ENCODE measurements at regions not wholly inside any gene's neighbourhood (a gene's known extent, or its start where the extent isn't known, plus 50 kb on each side); places are given as distances from the start of the nearest gene placed in this dataset. TPM values are rescaled to one million over a fixed set of nuclear protein-coding genes. Genes with fewer than 3 reads are reported as not detected.

- H3K36me3 ChIP-seq (replicated peaks in 1 of 2; ENCODE audit: control extremely low read depth in 1 of 2, control insufficient read depth in 1 of 2, extremely low read depth in 1 of 2, insufficient read depth in 2 of 2, low read length in 1 of 2), result no peaks in the 10 kb centered on the region
- Mint-ChIP-seq H3K4me3 (no peak overlapping the region), H3K9me3 (ENCODE audit: insufficient read depth) (peaks cover 3% of the 10 kb centered on the region), H3K27me3 (no peaks in the 10 kb centered on the region), H3K27ac (no peak overlapping the region), H3K4me1 (no peaks in the 10 kb centered on the region)
- POLR2A ChIA-PET, result no interaction called here
- CTCF ChIA-PET, result no interaction called here
- no peaks in the 10 kb centered on the region for H3K4me1 ChIP-seq (ENCODE audit: control insufficient read depth in 2 of 2, insufficient read depth in 2 of 2, low read length in 2 of 2)
- no peak for DNase-seq
- H3K27ac ChIP-seq (ENCODE audit: low read length in 2 of 2), result no peak overlapping the region
- TF ChIP-seq CTCF (IDR thresholded peaks at IDR 0.05), result no peak
- TF ChIP-seq EZH2 (IDR thresholded peaks at IDR 0.05; ENCODE audit: borderline replicate concordance, insufficient read depth, low read depth, low read length, poor library complexity, severe bottlenecking), result no peak
- H3K79me2 ChIP-seq (ENCODE audit: control insufficient read depth, insufficient read depth, low read length), result no peaks in the 10 kb centered on the region
- H2AFZ ChIP-seq (ENCODE audit: insufficient read depth, low read depth, low read length, poor library complexity, severe bottlenecking), result no peak overlapping the region
- H3K4me3 ChIP-seq (ENCODE audit: control extremely low read depth in 1 of 5, extremely low read depth in 1 of 5, insufficient read depth in 1 of 5, low read depth in 2 of 5, low read length in 4 of 5), result no peak overlapping the region
- H3K9ac ChIP-seq (ENCODE audit: low read length), result no peak overlapping the region
- H3K27me3 ChIP-seq (replicated peaks in 1 of 4; ENCODE audit: control extremely low read depth in 1 of 4, control insufficient read depth in 3 of 4, insufficient read depth in 4 of 4, low read length in 3 of 4), result no peaks in the 10 kb centered on the region
- H3K9me3 ChIP-seq (ENCODE audit: control extremely low read depth in 1 of 3, control insufficient read depth in 2 of 3, insufficient read depth in 1 of 3, low read length in 2 of 3), result no peaks in the 10 kb centered on the region
- ATAC-seq (ENCODE audit: low read depth), result no peak
- H3K4me2 ChIP-seq (replicated peaks; ENCODE audit: low read depth, low read length, poor library complexity, severe bottlenecking), result no peak overlapping the region
- no peaks in the 10 kb centered on the region for H4K20me1 ChIP-seq (ENCODE audit: control insufficient read depth, insufficient read depth, low read length, poor library complexity, severe bottlenecking)
- intact Hi-C loops (cut with micrococcal nuclease), result no loop called here
Measured at GRCh38 chr1:237959838-237960237, 69.1 kb upstream of the ZP4 start.

GRCh38 chr1:237953238-237953637 is 62.5 kb upstream of the ZP4 start:
- Histone ChIP-seq H4K20me1 (ENCODE audit: control insufficient read depth, insufficient read depth, low read length, poor library complexity, severe bottlenecking) (no peaks in the 10 kb centered on the region), H3K4me3 (ENCODE audit: control extremely low read depth in 1 of 5, extremely low read depth in 1 of 5, insufficient read depth in 1 of 5, low read depth in 2 of 5, low read length in 4 of 5) (no peak overlapping the region), H3K79me2 (ENCODE audit: control insufficient read depth, insufficient read depth, low read length) (no peaks in the 10 kb centered on the region), H3K27me3 (replicated peaks in 1 of 4; ENCODE audit: control extremely low read depth in 1 of 4, control insufficient read depth in 3 of 4, insufficient read depth in 4 of 4, low read length in 3 of 4) (no peaks in the 10 kb centered on the region), H3K27ac (ENCODE audit: low read length in 2 of 2) (no peak overlapping the region), H3K9ac (ENCODE audit: low read length) (no peak overlapping the region), H3K36me3 (replicated peaks in 1 of 2; ENCODE audit: control extremely low read depth in 1 of 2, control insufficient read depth in 1 of 2, extremely low read depth in 1 of 2, insufficient read depth in 2 of 2, low read length in 1 of 2) (no peaks in the 10 kb centered on the region), H2AFZ (ENCODE audit: insufficient read depth, low read depth, low read length, poor library complexity, severe bottlenecking) (no peak overlapping the region), H3K4me1 (ENCODE audit: control insufficient read depth in 2 of 2, insufficient read depth in 2 of 2, low read length in 2 of 2) (no peaks in the 10 kb centered on the region), H3K4me2 (replicated peaks; ENCODE audit: low read depth, low read length, poor library complexity, severe bottlenecking) (no peak overlapping the region), H3K9me3 (ENCODE audit: control extremely low read depth in 1 of 3, control insufficient read depth in 2 of 3, insufficient read depth in 1 of 3, low read length in 2 of 3) (no peaks in the 10 kb centered on the region)
- 83% methylated on average over 5 of the region's 7 CpGs for WGBS (ENCODE audit: insufficient coverage)
- Mint-ChIP-seq H3K9me3 (ENCODE audit: insufficient read depth) (no peaks in the 10 kb centered on the region), H3K27ac (no peak overlapping the region), H3K27me3 (no peaks in the 10 kb centered on the region), H3K4me1 (no peaks in the 10 kb centered on the region), H3K4me3 (no peak overlapping the region)
- POLR2A ChIA-PET, result no interaction called here
- TF ChIP-seq EZH2 (IDR thresholded peaks at IDR 0.05; ENCODE audit: borderline replicate concordance, insufficient read depth, low read depth, low read length, poor library complexity, severe bottlenecking) (no peak), CTCF (IDR thresholded peaks at IDR 0.05) (no peak)
- ATAC-seq (ENCODE audit: low read depth) (no peak), DNase-seq (no peak)
- CTCF ChIA-PET, result no interaction called here
- intact Hi-C loops (cut with micrococcal nuclease), result no loop called here

Small RNA genes in the stretch of these regions (small RNA-seq; reads per million reads assigned to genes)
- gene AL356010.1 (ENCODE audit: insufficient read length, low read depth, low replicate concordance) (not detected), gene AL590135.1 (ENCODE audit: insufficient read length, low read depth, low replicate concordance) (not detected), gene RNU6-725P (ENCODE audit: insufficient read length, low read depth, low replicate concordance) (not detected)

All from B cell (primary cell).